ENCODE measurements at regions not wholly inside any gene's neighbourhood (a gene's known extent, or its start where the extent isn't known, plus 50 kb on each side); places are given as distances from the start of the nearest gene placed in this dataset.

DNA sequence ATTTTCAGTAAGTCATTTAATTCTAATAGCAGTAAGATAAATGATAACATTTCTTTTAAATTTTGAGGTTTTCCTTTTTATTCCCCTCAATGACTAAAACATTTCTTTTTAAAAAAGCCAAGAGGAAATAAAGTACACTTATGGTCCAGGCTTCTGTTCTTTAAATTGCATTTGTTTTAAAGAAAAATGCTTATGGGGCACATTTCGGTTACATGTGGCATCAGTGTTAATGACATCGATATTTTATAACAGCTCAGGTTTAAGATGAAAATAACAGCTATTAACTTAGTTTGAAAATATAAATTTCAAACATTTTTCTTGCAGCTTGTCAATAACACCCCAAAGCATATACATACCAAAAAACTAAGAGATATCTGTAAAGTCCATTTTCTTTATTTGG lies 1161.1 kb downstream of the PCDH18 start:
- intact Hi-C loops (cut with DNase I; ENCODE audit: low total_unique reads): no loop called here
- Histone ChIP-seq H3K27ac (no peak overlapping the region), H3K4me3 (no peak overlapping the region), H3K9me3 (no peaks in the 10 kb centered on the region), H3K27me3 (no peaks in the 10 kb centered on the region), H3K36me3 (no peaks in the 10 kb centered on the region), H3K4me1 (no peaks in the 10 kb centered on the region)
- no peak for DNase-seq
- TF ChIP-seq, protein P1, sequence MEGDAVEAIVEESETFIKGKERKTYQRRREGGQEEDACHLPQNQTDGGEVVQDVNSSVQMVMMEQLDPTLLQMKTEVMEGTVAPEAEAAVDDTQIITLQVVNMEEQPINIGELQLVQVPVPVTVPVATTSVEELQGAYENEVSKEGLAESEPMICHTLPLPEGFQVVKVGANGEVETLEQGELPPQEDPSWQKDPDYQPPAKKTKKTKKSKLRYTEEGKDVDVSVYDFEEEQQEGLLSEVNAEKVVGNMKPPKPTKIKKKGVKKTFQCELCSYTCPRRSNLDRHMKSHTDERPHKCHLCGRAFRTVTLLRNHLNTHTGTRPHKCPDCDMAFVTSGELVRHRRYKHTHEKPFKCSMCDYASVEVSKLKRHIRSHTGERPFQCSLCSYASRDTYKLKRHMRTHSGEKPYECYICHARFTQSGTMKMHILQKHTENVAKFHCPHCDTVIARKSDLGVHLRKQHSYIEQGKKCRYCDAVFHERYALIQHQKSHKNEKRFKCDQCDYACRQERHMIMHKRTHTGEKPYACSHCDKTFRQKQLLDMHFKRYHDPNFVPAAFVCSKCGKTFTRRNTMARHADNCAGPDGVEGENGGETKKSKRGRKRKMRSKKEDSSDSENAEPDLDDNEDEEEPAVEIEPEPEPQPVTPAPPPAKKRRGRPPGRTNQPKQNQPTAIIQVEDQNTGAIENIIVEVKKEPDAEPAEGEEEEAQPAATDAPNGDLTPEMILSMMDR (IDR thresholded peaks at IDR 0.05): no peak

DNA sequence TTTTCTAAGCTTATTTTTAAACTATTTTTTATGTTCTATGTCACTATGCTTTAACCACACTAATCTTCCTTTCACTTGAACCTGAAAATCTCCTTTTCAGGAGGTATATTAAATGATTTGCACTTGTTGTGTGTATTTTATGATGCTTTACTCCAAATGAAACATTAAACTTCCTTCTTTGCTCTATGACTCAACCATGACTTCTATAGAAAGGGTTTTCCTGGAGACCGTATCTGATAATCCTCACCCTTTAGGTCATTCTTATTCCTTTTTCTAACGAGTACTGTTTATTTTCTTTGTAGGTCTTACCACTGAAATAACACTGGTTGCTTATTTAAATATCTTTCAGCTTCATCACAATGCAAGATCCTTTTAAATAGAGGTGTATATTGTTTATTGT lies 1163.2 kb downstream of the PCDH18 start:
- intact Hi-C loops (cut with DNase I; ENCODE audit: low total_unique reads): no loop called here

DNA sequence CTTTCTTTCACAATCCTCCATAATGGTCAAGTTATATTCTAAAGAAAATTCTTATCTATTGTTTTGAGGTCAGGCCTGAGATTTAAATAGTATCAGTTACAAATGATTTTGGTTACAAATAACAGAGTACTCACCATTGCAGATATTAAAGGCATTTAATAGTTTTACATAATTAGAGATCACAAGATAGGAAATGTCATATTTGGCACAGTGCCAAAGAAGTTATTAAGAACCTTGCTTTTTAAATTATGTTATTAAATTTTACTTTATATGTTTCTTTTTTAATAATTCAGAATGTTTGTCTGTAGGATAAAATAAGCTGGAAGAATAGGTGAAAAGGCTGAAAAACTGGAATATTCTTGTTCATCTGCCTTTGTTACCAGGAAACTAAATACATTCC lies 1174.7 kb downstream of the PCDH18 start:
- intact Hi-C loops (cut with DNase I; ENCODE audit: low total_unique reads): no loop called here
- Histone ChIP-seq H3K9me3 (no peaks in the 10 kb centered on the region), H3K27ac (no peak overlapping the region), H3K4me3 (no peak overlapping the region), H3K36me3 (no peaks in the 10 kb centered on the region), H3K27me3 (no peaks in the 10 kb centered on the region), H3K4me1 (no peaks in the 10 kb centered on the region)
- TF ChIP-seq, protein P1 (IDR thresholded peaks at IDR 0.05): no peak
- no peak for DNase-seq

More for the DNA sequence above, 1163.2 kb downstream of the PCDH18 start:
- Histone ChIP-seq H3K36me3 (no peaks in the 10 kb centered on the region), H3K27ac (no peak overlapping the region), H3K4me1 (no peaks in the 10 kb centered on the region), H3K4me3 (no peak overlapping the region), H3K27me3 (no peaks in the 10 kb centered on the region), H3K9me3 (no peaks in the 10 kb centered on the region)
- no peak for DNase-seq
- TF ChIP-seq, protein P1 (IDR thresholded peaks at IDR 0.05): no peak

DNA sequence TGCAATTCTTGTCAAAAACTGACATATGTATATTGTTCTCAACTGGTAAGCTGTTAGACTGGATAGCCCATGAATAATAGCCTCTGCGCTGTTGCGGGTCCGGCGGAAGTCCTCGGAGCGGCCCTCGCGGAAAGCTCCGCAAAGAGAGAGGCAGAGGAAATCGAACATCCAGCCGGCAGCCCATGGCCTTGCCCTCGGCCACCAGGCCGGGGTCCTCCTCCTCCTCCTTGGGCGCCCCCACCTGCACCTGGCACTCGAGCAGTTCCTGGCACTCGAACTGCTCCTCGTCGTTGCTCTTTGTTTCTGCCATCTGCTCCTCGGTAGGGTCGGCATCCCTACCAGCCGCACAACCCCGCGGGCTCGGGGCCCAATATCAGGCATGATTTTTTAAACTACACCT lies 1176.3 kb downstream of the PCDH18 start:
- TF ChIP-seq, protein P1 (IDR thresholded peaks at IDR 0.05): no peak
- H3K27me3 ChIP-seq: no peaks in the 10 kb centered on the region
- no peak overlapping the region for H3K27ac ChIP-seq
- DNase-seq: no peak
- no peaks in the 10 kb centered on the region for H3K9me3 ChIP-seq
- no peaks in the 10 kb centered on the region for H3K4me1 ChIP-seq
- no peak overlapping the region for H3K4me3 ChIP-seq
- no peaks in the 10 kb centered on the region for H3K36me3 ChIP-seq
- intact Hi-C loops (cut with DNase I; ENCODE audit: low total_unique reads): no loop called here

DNA sequence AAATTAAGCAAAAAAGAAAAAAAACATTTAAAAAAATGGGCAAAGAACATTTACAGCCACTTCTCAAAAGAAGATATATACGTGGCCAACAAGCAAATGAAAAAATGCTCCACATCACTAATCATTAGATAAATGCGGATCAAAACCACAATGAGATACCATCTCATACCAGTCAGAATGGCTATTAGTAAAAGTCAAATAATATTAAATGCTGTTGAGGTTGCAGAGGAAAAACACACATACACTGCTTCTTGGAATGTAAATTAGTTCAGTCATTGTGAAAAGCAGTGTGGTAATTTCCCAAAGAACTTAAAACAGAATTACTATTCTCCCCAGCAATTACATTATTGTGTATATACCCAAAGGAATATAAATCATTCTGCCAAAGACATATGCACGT lies 1189.0 kb downstream of the PCDH18 start:
- Histone ChIP-seq H3K27ac (no peak overlapping the region), H3K9me3 (no peaks in the 10 kb centered on the region), H3K4me3 (no peak overlapping the region), H3K4me1 (no peaks in the 10 kb centered on the region), H3K36me3 (no peaks in the 10 kb centered on the region), H3K27me3 (no peaks in the 10 kb centered on the region)
- intact Hi-C loops (cut with DNase I; ENCODE audit: low total_unique reads): no loop called here
- TF ChIP-seq, protein P1 (IDR thresholded peaks at IDR 0.05): no peak
- DNase-seq: no peak

DNA sequence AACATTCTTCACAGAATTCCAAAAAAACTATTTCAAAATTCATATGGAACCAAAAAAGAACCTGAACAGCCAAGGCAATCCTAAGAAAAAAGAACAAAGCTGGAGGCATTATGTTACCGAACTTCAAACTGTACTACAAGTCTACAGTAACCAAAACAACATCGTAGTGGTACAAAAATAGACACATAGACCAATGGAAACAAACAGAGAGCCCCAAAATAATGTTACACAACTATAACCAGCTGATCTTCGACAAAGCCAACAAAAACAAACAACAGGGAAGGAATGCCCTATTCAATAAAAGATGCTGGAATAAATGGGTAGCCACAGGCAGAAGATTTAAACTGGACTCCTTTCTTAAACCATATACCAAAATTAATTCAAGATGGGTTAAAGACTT lies 1189.6 kb downstream of the PCDH18 start:
- H3K27ac ChIP-seq: no peak overlapping the region
- intact Hi-C loops (cut with DNase I; ENCODE audit: low total_unique reads): no loop called here
- H3K36me3 ChIP-seq: no peaks in the 10 kb centered on the region
- no peaks in the 10 kb centered on the region for H3K4me1 ChIP-seq
- DNase-seq: no peak
- no peaks in the 10 kb centered on the region for H3K9me3 ChIP-seq
- no peaks in the 10 kb centered on the region for H3K27me3 ChIP-seq
- TF ChIP-seq, protein P1 (IDR thresholded peaks at IDR 0.05): no peak
- H3K4me3 ChIP-seq: no peak overlapping the region

Measured in tibial artery (tissue), 4 donors.